OCI-LY7 (cell line): ENCODE measurements at regions not wholly inside any gene's neighbourhood (a gene's known extent, or its start where the extent isn't known, plus 50 kb on each side); places are given as distances from the start of the nearest gene placed in this dataset.

ENCODE experiments used
- BruUV-seq: library from RNA; stranded (reverse); fragments of 400-500 nt; replicated peaks from 2 replicates; lab custom pipeline; 2021; lab: Mats Ljungman, UMichigan
- CTCF ChIA-PET: fragments of 300-600 bp; sonication (Branson Sonifier 250); formaldehyde crosslinking; loops from one replicate; lab custom pipeline; 2022; ENCODE audit warnings: antibody characterized with exemption; ENCODE audit not compliant: unreplicated experiment; lab: Charles Lee
- POLR2A ChIA-PET: fragments of 300-600 bp; sonication (Branson Sonifier 250); formaldehyde crosslinking; loops from one replicate; lab custom pipeline; 2022; ENCODE audit warnings: antibody characterized with exemption; lab: Charles Lee
- DNase-seq: peaks from one replicate; pipeline ENCODE4 v3.0.0-alpha.2; 2015; ENCODE audit warnings: low spot score
- H2AFZ ChIP-seq: fragments of 200-600 bp; sonication (generic), shearing (Covaris generic); 2 replicates; pipeline ENCODE4 v1.6.1; 2014; ENCODE audit warnings: mild to moderate bottlenecking, antibody characterized with exemption, low read length, moderate library complexity
- H3K27ac ChIP-seq: fragments of 200-600 bp; sonication (generic); 2 replicates; pipeline ENCODE4 v1.5.1; 2014; ENCODE audit warnings: mixed run types, low read depth, mild to moderate bottlenecking, moderate library complexity, low read length, inconsistent platforms; ENCODE audit not compliant: poor library complexity, severe bottlenecking
- H3K36me3 ChIP-seq: fragments of 200-600 bp; sonication (generic); 2 replicates; pipeline ENCODE4 v1.6.1; 2014; ENCODE audit warnings: mild to moderate bottlenecking, antibody characterized with exemption, low read length, moderate library complexity, mixed read lengths; ENCODE audit not compliant: insufficient read depth
- H3K4me1 ChIP-seq: fragments of 200-600 bp; sonication (generic); 2 replicates; pipeline ENCODE4 v1.5.1; 2014; ENCODE audit warnings: mild to moderate bottlenecking, low read length; ENCODE audit not compliant: insufficient read depth, poor library complexity, severe bottlenecking
- H3K4me2 ChIP-seq: fragments of 200-600 bp; sonication (generic); 2 replicates; pipeline ENCODE4 v1.6.1; 2014; ENCODE audit warnings: mild to moderate bottlenecking, low read length
- H3K4me3 ChIP-seq: fragments of 200-600 bp; sonication (generic); 2 replicates; pipeline ENCODE4 v1.5.1; 2014; ENCODE audit warnings: mild to moderate bottlenecking, low read depth, low read length; ENCODE audit not compliant: poor library complexity, severe bottlenecking
- H3K79me2 ChIP-seq: fragments of 200-600 bp; sonication (generic); 2 replicates; pipeline ENCODE4 v1.6.1; 2016; ENCODE audit warnings: low read depth, mild to moderate bottlenecking, low read length, moderate library complexity, mixed read lengths; ENCODE audit not compliant: insufficient read depth
- H3K9me2 ChIP-seq: fragments of 200-600 bp; sonication (generic); 2 replicates; pipeline ENCODE4 v1.6.1; 2016; ENCODE audit warnings: mild to moderate bottlenecking, low read length, mixed read lengths; ENCODE audit not compliant: insufficient read depth
- H3K9me3 ChIP-seq: fragments of 200-600 bp; sonication (generic); 2 replicates; pipeline ENCODE4 v1.6.1; 2014; ENCODE audit warnings: mild to moderate bottlenecking, mixed run types, low read length, mixed read lengths
- H4K20me1 ChIP-seq: fragments of 200-600 bp; sonication (generic); 2 replicates; pipeline ENCODE4 v1.6.1; 2014; ENCODE audit warnings: mild to moderate bottlenecking, antibody characterized with exemption, low read length, moderate library complexity, mixed read lengths; ENCODE audit not compliant: insufficient read depth
- CTCF ChIP-seq: fragments of 200-600 bp; sonication (generic); conservative IDR thresholded peaks from 2 replicates; pipeline ENCODE4 v1.5.1; 2014; ENCODE audit warnings: mild to moderate bottlenecking, antibody characterized with exemption, low read length, moderate library complexity, mixed read lengths
- EZH2phosphoT487 ChIP-seq: fragments of 200-600 bp; sonication (generic); IDR thresholded peaks from 2 replicates; pipeline ENCODE4 v1.6.1; 2018; ENCODE audit warnings: low read depth, borderline replicate concordance, mild to moderate bottlenecking, mixed run types, antibody characterized with exemption, low read length, moderate library complexity, mixed read lengths
- intact Hi-C: fragments of 100-400 bp; cut with micrococcal nuclease; formaldehyde crosslinking; loops from one replicate; pipeline ENCODE4 v1.10.0; 2022; ENCODE audit not compliant: unreplicated experiment

GRCh38 chr1:175864183-175864582 lies 120.8 kb upstream of the TNR start:
- CTCF ChIA-PET = no interaction called here
- no peaks in the 10 kb centered on the region for H3K9me3 ChIP-seq
- H3K79me2 ChIP-seq = no peaks in the 10 kb centered on the region
- no peak for DNase-seq
- no peak overlapping the region for H3K4me2 ChIP-seq
- no TSS peak for BruUV-seq
- no peaks in the 10 kb centered on the region for H3K4me1 ChIP-seq
- no peaks in the 10 kb centered on the region for H3K9me2 ChIP-seq
- POLR2A ChIA-PET = no interaction called here
- TF ChIP-seq CTCF (no peak), EZH2phosphoT487 (no peak)
- no peaks in the 10 kb centered on the region for H3K36me3 ChIP-seq
- intact Hi-C loops = no loop called here
- H3K27ac ChIP-seq = no peak overlapping the region
- no peaks in the 10 kb centered on the region for H4K20me1 ChIP-seq
- H3K4me3 ChIP-seq = no peak overlapping the region
- H2AFZ ChIP-seq = no peak overlapping the region

DNA sequence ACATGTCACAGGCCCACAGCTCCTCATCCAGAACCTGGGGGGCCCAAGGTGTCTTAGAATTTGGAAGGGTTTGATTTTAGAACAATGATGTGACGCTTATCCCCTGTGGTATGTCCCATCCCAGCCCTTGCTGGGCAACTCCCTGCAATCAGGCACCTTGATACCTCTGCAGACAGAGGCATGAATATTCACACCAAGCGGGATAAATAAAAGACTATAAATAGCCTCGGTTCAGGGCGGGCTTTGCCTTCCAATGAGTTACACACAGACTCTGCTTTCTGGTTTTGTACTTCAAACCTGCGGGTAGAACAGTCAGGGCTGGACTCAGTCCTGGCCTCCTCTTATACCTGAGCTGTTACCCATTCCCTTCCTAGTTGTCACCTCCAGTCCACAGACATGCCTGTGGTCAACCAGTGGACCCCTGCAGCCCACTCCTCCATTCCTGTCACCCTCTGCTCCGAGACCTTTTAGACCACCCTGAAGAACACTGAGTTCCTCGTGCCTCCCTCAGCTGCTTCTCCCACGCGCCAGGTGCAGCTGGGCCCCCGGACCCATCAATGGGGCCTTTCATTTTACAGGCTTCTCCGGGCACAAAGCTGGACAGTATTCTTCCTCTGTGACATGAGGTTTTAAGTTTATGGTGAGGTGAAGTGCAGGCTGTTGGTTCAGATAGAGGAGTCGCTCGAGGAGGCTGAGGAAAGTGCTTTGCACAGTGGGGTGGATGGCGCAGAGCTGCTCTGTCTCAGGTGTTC lies 120.1 kb upstream of the TNR start:
- ChIA-PET POLR2A (no interaction called here), CTCF (no interaction called here)
- Histone ChIP-seq H3K4me2 (no peak overlapping the region), H3K9me2 (no peaks in the 10 kb centered on the region), H3K36me3 (no peaks in the 10 kb centered on the region), H3K79me2 (no peaks in the 10 kb centered on the region), H4K20me1 (no peaks in the 10 kb centered on the region), H3K4me3 (no peak overlapping the region), H2AFZ (no peak overlapping the region), H3K9me3 (no peaks in the 10 kb centered on the region), H3K27ac (no peak overlapping the region), H3K4me1 (no peaks in the 10 kb centered on the region)
- intact Hi-C loops = no loop called here
- no peak for DNase-seq
- no peak for TF ChIP-seq EZH2phosphoT487
- TF ChIP-seq CTCF = no peak
- no TSS peak for BruUV-seq

DNA sequence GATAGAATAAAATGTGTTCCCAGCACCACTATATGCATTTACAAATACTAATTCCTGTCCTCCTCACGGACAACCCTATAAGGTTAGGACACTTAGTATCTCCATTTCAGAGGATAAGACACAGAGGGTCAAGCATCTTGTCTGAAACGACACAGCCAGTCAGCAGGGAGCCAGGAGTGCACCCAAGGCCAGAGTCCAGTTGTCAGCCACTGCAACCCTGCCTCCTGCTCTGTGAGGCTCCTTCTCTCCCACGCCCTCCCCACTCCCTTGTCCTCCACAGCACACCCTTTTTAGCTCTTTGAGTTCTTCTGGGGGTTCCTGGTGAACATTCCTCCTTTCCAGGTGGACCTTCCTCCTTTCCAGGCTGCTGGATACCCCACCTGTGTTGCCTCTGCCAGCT lies 119.0 kb upstream of the TNR start:
- no peaks in the 10 kb centered on the region for H3K9me2 ChIP-seq
- no peak overlapping the region for H3K4me3 ChIP-seq
- no TSS peak for BruUV-seq
- H2AFZ ChIP-seq = no peak overlapping the region
- H3K9me3 ChIP-seq = no peaks in the 10 kb centered on the region
- intact Hi-C loops = no loop called here
- no peaks in the 10 kb centered on the region for H3K36me3 ChIP-seq
- H3K79me2 ChIP-seq = no peaks in the 10 kb centered on the region
- ChIA-PET POLR2A (no interaction called here), CTCF (no interaction called here)
- H3K27ac ChIP-seq = no peak overlapping the region
- H3K4me2 ChIP-seq = no peak overlapping the region
- no peaks in the 10 kb centered on the region for H3K4me1 ChIP-seq
- H4K20me1 ChIP-seq = no peaks in the 10 kb centered on the region
- no peak for DNase-seq
- TF ChIP-seq EZH2phosphoT487 = no peak
- TF ChIP-seq CTCF = no peak
